OCI-LY7 (cell line): ENCODE measurements at regions not wholly inside any gene's neighbourhood (a gene's known extent, or its start where the extent isn't known, plus 50 kb on each side); places are given as distances from the start of the nearest gene placed in this dataset.

ENCODE experiments used
- CTCF ChIP-seq: fragments of 200-600 bp; sonication (generic); conservative IDR thresholded peaks from 2 replicates; pipeline ENCODE4 v1.5.1; 2014; ENCODE audit warnings: mild to moderate bottlenecking, antibody characterized with exemption, low read length, moderate library complexity, mixed read lengths
- EZH2phosphoT487 ChIP-seq: fragments of 200-600 bp; sonication (generic); IDR thresholded peaks from 2 replicates; pipeline ENCODE4 v1.6.1; 2018; ENCODE audit warnings: low read depth, borderline replicate concordance, mild to moderate bottlenecking, mixed run types, antibody characterized with exemption, low read length, moderate library complexity, mixed read lengths

DNA sequence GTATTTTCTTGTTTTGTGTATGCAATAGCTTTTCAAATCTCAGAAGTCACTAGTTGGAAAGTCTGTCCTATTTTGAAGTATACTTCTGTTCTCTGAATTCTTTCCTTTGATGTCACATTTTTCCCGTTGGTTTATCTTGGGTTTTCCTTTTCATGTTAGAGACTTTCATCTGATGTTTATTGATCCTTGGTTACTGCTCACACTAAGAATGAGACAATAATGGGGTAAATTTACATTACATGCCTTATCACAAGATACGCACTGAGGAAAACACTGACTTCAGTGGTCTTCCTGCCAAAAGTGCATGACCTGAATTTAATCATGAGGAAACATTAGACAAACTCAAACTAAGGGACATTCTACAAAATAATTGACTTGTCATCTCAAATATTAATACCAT is 63.5 kb upstream of the C1GALT1 start:
- no peak for TF ChIP-seq CTCF
- no peak for TF ChIP-seq EZH2phosphoT487
